Stimulated activated CD4-positive, alpha-beta T cell treated with anti-CD3 and anti-CD28 coated beads, Interleukin-2, amount 100 ng/mL, for 24 hours (primary cell): ENCODE measurements at regions not wholly inside any gene's neighbourhood (a gene's known extent, or its start where the extent isn't known, plus 50 kb on each side); places are given as distances from the start of the nearest gene placed in this dataset.
"Not testable (repeated sequence)": the region's sequence is repeated elsewhere in the genome, so short reads cannot be mapped to it uniquely, and the experiment has no call there.

Experiments used
- DNase-seq, 2 donors: peaks; one replicate each; pipeline ENCODE4 v3.0.0-alpha.2; 2020

GRCh38 chr1:217079584-217079983 lies 356.4 kb upstream of the ESRRG start:
- DNase-seq: no peak

- no peak for DNase-seq
Observed at GRCh38 chr1:217078959-217079358, 355.7 kb upstream of the ESRRG start.

DNA sequence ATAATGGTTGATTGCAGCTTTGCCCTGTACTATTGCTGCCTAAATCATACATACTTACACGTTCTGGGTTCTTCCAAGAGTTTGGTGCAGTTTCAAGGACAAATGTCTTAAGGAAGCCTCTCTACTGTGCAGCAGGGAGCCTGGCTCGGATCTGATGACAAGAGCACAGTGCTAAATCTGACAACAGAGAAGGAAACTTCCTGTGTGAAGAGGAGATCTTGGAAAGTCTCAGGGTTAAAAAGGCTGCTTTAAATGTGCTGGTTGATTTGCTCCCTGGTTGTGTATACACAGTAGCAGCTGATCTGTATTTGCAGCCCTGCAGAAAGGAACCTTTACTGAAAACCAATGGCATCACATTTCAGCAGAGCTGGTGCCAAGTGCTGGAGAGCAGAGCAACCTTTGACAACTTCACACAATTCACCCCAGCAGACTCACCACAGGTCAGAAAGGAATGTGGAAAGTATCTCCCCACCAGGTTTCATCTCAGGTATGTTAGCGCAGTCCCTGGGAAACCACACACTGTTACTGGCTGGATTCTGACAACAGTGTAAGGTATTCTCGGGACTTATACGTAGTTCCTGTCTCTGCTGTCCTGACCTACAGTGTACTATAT lies 355.0 kb upstream of the ESRRG start:
- no peak for DNase-seq

DNA sequence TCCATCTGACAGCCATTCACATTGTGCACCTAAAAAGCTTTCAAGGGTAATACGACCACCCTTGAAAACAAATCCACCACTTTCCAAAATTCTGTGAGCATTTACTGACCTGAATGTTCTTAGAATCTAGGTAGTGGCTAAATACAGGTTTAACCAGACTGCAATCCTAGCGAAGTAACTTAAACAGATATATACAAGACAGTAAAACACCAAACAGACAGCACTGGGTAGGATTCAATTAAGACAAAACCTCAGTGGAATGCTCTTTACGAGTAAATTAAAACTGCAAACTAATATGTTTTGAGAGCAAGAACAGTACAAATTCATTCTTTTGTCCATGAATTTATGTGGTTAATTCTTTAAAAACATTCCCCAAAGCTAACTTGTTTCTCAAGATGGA lies 354.2 kb upstream of the ESRRG start:
- no peak for DNase-seq

GRCh38 chr1:217076902-217077301 lies 353.7 kb upstream of the ESRRG start:
- no peak for DNase-seq

GRCh38 chr1:217072926-217073325 lies 349.7 kb upstream of the ESRRG start:
- DNase-seq: no peak

DNA sequence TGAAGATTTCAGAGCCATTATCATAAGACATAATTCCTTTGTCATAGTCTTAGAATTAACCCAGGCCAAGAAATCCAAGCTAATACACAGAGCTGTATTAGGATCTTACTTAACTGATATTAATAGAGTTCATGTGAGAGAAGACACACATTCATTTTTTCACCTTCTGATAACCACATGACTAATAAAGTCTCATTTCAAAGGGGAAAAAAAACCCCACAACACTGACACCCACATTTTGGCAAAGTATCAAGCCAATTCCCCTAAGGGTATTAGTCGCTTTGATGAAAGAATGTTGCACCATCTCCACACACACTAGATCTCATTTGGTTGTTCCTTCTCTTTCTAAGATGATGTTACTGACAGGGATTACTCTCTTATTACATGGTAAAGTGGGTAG lies 344.4 kb upstream of the ESRRG start:
- DNase-seq: no peak

DNA sequence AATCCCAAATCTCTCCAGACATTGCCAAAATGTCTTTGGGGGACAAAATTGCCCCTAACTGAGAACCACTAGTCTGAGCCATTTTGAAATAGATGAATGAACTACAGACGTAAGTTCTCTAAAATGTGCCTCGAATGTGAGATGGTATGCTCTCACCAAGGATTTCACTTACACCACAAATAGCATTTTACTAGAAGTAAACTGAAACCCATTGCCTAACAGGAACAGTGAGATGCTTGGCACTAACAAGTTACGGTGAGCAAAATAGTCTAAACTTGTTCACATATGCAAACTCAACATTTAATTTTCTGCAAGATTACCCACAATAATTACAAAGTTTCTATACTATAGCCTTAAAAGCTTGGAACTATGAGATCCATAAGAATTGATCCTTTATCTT lies 343.6 kb upstream of the ESRRG start:
- no peak for DNase-seq

DNA sequence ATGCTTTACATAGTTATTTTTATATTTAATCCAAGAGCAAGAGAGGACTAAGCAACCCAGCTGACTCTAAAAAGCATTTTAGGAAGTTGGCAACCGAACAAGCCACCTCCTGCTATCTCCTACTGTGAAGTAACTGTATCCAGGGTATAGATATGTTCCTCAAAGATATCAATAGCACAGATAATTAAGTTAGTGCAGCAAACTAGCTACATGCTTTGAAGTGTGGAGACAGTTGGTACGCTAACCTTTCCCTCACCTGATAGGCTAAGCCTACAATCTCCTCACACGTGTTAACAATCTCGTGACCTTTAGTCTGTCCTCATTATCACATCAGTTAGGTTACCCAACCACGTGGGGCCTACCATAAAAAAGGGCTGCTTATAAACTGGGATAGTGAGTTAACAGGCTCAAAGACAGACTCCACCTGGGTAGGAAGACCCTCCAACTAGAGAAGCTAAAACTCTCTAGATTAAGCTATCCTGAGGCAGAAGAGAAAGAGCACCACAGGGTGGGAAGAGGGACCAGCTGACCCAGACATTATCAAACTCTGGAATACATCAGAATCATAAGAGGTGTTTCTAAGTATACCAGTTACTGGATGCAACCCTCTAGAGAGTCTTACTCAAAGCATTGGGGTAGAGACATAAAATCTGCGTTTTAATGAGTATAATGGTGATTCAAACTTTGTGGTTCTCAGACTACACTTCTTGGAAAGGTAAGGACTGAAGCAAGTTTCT lies 340.1 kb upstream of the ESRRG start:
- no peak for DNase-seq

DNA sequence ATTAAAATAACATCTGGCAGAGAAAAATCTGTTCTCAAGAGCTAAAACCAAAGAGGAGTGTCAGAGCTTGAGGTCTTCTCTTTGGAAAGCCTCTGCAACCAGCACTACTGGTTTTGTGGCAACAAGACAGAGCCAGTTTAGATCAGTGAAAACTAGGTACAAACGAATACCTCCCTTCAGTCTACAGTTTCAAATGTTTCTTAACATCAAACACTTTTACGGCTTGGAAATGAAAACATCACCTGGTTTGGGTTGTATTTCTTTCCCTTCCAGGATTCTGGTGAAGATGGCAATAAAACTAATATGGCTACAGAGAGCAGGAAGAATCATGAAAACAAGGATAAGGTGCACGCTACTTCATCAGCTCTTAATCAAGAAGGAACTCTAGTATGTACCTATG lies 339.4 kb upstream of the ESRRG start:
- DNase-seq: no peak

DNA sequence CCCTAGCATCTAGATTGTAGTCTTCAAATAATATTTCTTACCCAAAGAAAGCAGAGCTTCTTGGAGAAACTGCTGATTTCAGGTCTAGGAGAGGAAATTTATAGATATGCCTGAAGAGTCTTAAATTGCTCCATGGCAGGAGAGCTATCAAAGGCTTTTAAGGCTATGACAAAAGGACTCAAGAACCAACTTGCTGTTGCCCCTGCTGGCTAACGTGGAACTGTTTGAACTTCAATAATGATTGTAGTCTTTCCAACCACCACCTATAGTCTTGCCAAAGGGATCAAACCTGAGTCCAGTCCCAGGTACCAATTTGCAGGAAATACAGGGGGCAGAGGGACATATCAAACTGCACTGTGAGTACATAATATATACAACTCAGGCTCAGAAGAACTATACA lies 336.2 kb upstream of the ESRRG start:
- DNase-seq: no peak

DNA sequence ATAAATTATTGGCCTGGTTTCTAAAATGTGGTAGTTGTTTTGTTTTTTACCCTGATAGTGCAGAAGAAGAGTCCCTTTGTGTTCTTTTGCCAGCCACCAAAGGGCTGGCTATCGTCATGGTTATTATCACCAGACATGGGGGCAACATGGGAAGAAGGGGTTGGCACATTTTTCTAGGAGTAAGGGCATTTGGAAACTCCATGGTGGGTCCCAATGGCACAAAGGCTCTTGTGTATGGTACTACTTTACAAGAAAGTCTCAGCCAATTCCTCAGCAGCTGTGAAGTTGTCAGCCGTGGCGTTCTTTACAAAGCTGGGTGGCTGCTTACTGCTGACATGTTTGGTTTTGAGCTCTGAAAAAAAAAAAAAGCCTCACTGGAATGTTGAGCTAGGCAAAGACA lies 330.4 kb upstream of the ESRRG start:
- no peak for DNase-seq

DNA sequence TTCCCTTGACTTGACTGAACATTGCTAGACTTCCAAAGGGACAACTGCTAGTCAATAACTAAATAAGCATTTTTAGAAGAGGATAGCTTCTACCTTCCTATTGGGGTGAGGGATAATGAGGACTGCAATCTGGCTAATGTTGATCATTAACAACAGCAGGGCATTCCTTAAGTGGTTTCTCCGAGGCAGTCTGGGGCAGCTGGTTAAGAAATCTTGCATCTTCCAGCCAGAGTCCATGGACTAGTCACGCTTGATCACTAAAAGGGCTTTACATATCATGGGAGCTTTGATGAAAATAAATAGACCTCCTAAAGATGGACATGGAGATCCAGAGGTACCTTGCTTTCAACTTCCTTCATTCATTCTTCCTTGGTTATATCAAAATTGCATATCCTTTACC lies 329.4 kb upstream of the ESRRG start:
- no peak for DNase-seq

DNA sequence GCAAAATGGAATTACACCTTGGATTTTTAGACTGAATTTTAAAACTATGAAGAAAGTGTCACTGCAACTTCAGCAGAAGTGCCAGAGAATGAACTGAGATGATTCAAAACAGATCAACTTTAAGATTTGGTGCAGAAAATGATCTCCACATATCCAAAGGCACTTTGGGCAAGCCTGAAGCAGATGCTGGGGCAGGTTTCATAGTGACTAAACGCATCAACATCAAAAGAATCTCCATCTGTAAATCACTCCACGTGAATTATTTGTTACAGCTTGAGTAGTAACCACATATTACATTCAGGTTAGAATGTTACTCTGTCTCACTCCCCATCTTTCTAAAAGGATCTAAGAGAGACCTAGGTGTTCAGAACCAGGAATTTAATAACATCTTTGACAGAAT lies 329.0 kb upstream of the ESRRG start:
- DNase-seq: no peak

DNA sequence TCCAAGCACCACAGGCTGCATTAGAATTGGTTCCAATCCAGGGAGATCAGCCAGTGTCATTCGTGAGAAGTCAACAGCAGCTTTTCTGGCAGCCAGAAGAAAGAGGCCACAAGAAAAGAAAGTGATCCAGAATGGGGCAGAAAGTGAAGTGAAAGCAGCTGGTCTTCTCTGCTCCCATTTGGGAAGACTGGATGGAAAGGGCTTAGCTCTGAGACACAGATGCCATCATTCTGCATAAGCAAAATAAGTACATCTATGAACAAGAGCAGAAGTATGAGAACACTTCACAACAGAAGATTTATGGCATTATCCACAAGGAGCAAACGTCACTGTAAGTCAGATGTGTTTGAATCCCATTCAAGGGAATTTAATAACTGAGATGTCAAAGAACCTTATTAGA lies 326.5 kb upstream of the ESRRG start:
- DNase-seq: no peak

DNA sequence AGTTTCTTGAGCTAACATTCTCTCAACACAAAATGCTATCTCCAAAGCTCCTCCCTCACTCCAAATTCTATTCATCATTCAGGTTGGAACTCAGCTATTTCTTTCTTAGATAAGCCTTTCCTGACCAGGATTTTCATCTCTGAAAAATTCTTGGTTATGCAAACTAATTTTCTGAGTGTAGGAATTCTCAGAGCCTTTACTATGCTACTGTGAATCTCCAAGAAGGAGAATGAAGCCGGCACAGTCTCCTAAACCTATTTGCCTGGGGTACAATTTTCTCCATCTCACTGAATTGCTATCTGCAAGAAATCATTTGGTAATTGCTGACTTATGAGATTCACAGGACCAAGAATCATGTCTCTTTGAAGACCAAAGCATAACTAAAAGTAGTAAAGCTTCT lies 325.9 kb upstream of the ESRRG start:
- DNase-seq: no peak

DNA sequence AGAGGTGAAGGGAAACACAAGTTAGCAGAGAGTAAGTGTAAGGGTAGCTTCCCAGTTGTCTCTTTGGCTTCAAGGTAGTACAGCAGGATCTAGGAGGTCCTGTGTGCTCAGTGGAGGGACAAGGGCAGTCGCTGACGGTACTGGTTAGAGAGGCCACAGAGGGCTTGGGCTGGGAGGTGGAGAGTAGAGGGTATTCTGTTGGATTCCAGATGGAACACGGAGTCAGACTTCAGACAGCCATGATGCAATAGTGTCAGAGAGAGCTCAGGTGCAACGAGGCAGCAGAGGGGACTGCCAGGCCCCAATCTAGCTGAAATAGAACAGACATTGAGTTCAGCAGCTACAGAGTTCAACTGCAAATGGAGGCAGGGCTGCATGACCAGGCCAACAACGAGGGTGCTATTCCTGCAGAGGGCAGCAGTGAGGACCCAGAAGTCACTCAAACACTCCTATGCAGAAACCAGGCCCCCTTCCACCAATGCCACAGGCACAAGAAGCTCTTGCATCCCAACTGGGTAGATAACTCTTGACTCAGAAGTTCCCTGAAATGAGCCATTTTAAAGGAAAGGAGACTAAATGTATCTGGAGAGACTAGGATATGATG lies 325.0 kb upstream of the ESRRG start:
- DNase-seq: peak in 1 of 2 donors; percentile 8

DNA sequence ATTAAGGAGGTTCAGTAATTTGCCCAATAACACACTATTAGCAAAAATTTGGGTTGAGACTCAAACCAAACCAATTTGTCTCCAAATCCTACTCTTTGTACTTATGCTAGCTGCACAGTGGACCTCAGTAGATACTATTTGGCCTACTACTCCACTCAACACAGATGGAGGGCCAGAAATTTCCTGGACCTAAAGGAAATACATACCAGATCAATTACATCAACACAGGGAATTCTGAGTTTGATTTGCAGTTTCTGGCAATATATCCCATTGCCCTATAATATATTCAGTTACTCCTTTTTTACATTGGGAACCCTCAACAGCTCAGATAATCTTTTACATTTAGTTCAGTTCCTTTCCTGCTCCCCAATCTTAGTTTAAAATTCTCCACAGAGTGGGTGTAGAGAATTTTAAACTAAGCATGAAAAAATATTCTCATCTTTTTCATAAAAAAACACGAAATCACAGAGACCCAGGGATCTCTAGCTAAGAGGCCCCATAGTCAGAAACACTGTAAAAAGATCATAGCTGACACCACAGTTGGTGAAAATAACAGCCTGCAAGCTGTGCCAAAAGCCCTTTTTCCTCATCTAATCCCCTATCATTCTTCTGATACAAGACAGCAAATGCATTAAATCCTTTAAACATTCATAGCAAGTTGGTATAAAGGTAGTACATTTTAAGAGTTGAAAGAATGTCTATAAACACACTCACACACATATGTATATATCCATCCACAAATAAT lies 317.7 kb upstream of the ESRRG start:
- DNase-seq: no peak

GRCh38 chr1:217039926-217040325 lies 316.7 kb upstream of the ESRRG start:
- DNase-seq: no peak

- DNase-seq: not testable (repeated sequence)
Observed at GRCh38 chr1:217039139-217039538, 315.9 kb upstream of the ESRRG start.

- DNase-seq: no peak
Observed at GRCh38 chr1:217036757-217037156, 313.5 kb upstream of the ESRRG start.

- no peak for DNase-seq
Observed at GRCh38 chr1:217032715-217033367, 309.6 kb upstream of the ESRRG start.
